Occipital lobe (tissue), 1 donor: ENCODE measurements at regions not wholly inside any gene's neighbourhood (a gene's known extent, or its start where the extent isn't known, plus 50 kb on each side); places are given as distances from the start of the nearest gene placed in this dataset.
"Not testable (repeated sequence)": the region's sequence is repeated elsewhere in the genome, so short reads cannot be mapped to it uniquely, and the experiment has no call there.

ENCODE experiments used
- DNase-seq: peaks from one replicate; lab custom pipeline; 2025; lab: John Stamatoyannopoulos, UW

- no peak for DNase-seq
These were observed 1506.2 kb upstream of the LRRTM3 start for GRCh38 chr10:65419629-65420028.

DNA sequence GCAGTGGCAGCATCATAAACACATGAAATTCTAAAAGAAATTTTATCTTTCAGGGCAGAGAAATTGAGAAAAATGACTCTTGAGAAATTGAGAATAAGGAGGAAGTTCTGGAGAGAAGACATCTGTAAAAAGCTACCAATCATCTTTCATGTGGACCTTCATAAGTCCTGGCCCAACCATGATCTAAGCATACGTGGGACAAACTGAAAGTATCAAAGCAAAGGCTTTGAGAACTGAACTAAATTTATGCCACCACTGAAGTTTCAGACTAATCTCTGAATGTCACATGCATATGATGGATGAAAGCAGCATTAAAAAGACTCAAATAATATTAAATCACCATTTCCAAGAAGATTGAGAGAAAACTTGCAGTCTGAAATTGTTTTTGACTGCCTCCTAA, 1502.8 kb upstream of the LRRTM3 start:
- DNase-seq, result no peak

DNA sequence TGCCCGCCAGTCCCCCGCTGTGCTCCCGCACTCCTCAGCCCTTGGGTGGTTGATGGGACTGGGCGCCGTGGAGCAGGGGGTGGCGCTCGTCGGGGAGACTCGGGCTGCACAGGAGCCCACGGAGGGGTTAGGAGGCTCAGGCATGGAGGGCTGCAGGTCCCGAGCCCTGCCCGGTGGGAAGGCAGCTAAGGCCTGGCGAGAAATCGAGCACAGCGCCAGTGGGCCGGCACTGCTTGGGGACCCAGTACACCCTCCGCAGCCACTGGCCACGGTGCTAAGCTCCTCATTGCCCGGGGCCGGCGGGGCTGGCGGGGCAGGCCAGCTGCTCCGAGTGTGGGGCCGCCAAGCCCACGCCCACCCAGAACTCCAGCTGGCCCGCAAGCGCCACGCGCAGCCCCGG, 1496.5 kb upstream of the LRRTM3 start:
- not testable (repeated sequence) for DNase-seq

GRCh38 chr10:65430979-65431378, 1494.9 kb upstream of the LRRTM3 start:
- DNase-seq, result no peak

DNA sequence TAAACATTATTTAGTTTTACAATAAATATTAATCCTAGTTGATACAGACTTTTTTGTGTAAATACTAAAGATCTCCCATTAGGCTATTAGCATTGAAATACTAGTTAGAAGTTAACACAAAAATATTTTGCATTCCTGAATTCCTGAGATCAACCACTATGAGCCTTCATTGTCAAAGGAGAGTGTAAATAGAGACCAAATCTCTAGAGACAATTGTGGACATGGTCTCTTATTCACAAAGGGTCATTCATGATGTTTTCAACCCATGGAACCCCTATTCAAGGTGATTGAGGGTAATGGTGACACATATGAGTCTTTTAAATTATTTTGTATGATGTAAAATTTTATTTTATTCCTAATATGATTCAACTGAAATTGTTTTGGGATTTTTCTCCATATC, 1454.8 kb upstream of the LRRTM3 start:
- DNase-seq, result no peak

DNA sequence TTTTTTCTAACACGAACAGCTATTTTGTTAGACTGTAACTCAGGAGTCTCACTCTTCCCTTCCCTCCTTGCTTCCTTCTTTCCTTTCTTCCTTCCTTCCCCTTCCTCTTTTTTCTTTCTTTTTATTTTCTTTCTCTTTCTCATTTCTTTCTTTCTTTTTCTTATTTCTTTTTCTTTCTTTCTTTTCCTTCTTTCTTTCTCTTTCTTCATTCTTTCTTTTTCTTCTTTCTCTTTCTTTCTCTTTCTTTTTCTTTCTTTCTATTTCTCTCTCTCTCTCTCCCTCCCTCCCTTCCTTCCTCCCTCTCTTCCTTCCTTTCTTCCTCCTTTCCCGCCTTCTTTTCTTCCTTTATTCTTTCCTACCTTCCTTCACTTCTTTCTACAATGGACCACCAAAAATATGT, 1443.0 kb upstream of the LRRTM3 start:
- DNase-seq, result no peak

- no peak for DNase-seq
These were observed 1434.0 kb upstream of the LRRTM3 start for GRCh38 chr10:65491799-65492198.

- no peak for DNase-seq
These were observed 1429.3 kb upstream of the LRRTM3 start for GRCh38 chr10:65496541-65496940.

GRCh38 chr10:65497837-65498236, 1428.0 kb upstream of the LRRTM3 start:
- DNase-seq, result no peak

DNA sequence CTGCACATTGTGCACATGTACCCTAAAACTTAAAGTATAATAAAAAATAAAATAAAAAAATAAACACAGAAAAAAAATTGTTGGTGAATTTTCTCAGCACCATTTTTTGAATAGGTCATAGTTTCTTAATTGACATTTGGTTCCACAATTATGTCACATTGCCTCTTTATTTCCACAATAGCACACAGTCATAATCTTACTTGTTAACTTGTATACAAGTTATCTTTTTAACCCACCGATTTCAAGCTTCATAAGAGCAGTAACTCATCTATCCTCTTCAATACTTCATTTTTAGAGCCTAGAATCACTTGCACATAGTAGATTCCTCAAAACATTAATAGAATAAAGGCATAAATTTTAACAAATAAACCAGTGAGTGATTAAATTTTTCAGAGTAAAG, 1425.1 kb upstream of the LRRTM3 start:
- no peak for DNase-seq

- no peak for DNase-seq
These were observed 1424.6 kb upstream of the LRRTM3 start for GRCh38 chr10:65501259-65501658.

DNA sequence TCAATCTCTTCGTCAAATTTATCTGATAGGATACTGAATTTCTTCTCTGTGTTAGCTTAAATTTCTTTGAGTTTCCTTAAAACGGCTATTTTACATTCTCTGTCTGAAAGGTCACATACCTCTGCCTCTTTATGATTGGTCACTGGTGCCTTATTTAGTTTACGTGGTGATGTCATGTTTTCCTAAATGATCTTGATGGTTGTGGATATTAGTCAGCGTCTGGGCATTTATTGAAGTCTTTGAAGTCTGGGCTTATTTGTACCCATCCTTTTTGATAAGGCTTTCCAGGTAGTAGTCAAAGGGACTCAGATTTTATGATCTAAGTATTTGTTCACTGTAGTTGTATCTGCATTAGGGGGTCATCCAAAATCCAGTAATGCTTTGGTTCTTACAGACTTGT, 1407.5 kb upstream of the LRRTM3 start:
- DNase-seq, result no peak

DNA sequence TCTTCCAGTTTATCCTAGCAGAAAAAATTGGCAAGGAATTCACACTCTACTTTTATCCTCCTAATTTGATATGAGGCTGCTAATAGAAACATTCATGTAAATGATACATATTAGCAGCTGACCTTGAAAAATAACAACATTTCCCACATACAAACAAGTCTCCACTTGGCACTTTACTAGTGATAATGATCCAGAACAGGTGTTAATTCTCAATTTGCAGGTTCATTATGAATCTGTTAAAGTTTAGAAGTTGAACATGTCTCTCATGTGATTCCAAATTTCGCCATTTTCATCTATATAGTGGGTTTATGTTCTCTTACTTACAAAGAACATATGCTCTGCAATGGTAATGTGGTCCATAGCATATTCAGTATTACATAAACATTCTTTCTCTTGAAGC, 1396.8 kb upstream of the LRRTM3 start:
- no peak for DNase-seq

DNA sequence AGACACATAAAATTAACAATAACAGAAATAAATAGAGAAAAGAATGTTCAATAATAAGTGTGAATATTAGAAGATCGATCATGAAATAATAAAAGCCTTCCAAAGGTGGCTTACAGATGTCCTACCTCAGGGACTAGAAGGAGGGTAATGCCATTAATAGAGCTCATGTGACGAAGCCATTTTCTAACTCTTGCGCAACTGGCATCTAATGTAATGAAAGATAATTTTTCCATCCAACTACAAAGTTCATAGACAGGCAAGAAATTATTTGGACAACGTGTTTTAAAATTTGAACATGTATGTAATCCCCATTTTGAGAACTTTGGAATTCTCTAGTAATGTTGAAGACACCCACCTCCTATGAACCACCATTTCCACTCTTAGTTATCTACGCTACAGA, 1394.3 kb upstream of the LRRTM3 start:
- no peak for DNase-seq

DNA sequence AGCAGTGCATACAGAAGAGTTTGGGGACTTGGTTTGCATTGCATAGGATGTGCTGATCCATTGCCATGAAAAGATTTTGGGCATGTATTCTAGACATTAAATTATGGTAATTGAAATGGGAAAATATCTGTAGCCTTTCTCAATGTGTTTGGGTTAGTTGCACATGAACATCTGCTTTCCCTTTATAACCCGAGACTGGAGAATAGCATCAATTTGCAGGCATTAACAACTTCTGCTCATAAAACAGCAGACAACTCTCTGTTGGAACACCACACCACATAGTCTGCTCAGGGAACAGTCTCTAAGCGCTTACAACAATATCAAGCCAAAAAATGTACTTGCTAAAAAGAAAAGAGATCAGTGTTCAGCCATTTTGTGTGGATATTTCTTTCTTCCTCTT, 1391.1 kb upstream of the LRRTM3 start:
- DNase-seq, result no peak

DNA sequence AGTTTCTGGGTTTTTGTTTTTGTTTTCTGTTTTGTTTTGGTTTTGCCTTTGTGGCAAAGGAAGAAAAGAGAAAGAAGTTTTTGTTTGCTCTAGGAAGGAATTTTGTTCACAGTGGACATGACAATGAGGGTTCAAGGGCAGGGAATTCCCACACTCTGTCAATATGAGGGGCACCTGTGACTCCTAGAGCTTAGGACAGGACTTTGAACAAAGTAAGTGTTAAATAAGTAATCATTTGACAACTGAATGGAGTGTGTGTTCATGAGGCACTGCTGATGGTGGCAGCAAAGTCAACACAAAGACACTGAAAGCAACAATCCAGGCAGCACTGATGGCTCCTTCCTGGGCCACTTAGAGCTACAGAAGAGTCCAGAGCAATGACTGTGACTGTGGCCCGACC, 1381.1 kb upstream of the LRRTM3 start:
- DNase-seq, result no peak

DNA sequence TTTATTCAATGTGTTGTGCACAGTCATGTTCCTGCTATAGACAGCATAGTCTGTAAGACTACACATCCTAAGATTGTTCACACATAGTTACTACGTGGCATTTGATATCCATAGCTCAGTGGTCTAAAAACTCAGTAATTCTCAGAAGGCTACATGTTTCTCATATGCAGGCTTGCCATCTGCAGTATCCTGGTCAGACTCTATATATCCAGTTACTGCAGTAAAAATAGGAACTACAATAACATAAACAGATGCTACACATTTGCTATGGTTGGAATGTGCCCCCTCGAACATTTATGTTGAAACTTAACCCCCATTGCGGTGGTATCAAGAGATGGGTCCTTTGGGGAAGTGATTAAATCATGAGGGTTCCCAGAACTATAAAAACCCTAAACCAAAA, 1377.8 kb upstream of the LRRTM3 start:
- no peak for DNase-seq

DNA sequence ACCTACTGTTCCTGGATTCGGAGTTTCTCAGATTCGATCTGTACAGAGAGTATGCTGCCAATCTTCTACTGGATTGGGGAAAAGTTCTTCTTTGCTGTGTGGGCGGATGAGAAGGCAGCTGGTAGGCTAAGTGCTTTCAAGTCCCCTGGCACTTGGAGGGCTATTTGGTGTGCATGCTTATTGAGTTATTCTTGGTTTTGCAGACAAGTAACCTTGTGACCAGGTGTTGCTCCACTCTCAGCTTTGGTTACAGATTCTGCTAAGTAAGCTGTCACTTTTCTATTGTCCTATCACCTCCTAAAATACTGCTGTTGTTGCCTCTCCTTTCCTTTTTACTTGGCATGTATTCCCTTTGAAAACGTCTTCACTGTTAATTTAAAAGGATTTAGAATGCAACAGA, 1375.1 kb upstream of the LRRTM3 start:
- DNase-seq, result no peak

GRCh38 chr10:65555192-65555591, 1370.6 kb upstream of the LRRTM3 start:
- DNase-seq, result no peak

DNA sequence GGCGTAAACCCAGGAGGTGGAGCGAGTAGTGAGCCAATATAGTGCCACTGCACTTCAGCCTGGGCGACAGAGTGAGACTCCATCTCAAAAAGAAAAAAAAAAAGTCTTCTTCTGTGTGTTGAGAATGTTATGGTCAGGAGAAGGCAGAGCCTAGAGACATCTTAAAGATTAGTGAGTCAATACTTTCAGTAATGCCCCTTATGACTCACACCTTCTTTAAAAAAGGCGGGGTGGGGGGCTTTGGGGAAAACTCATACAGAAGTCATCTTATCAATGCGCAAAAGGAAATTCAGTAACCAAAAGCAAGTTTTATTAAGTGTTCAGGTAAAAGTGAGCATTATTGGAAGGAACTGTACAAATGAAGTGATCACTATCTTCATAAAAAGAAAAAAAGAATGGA, 1369.8 kb upstream of the LRRTM3 start:
- DNase-seq, result no peak

DNA sequence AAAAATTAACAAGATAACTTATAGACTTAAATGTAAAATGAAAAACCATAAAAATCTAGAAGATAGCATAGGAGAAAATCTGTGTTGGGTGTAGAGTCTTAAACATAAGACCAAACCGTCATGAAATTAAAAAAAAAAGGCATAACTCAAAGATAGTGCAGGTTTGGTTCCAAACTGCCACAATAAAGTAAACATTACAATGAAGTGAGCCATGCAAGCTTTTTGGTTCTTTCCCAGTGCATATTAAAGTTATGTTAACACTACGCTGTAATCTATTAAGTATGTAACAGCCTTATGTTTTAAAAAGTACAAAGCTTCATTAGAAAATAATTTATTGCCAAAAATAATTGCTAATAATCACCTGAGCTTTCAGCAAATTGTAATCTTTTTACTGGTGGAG, 1366.5 kb upstream of the LRRTM3 start:
- no peak for DNase-seq

DNA sequence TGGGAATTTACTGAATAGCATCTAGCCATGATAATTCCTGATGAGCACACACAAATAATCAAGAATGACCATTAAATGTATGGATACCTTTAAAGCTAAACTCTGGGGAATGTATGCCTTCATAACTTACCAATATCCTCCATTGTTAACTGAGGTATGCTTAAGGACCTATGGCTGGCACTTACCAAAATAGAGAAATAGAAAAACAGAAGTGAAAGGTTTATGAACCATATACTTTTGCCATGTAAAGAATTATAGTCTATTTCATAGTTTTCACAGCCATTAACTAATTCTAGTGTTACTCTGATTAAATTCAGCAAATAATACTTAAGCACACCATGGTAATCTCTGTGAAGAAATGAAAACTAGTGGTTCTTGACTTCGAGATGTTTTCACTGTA, 1360.6 kb upstream of the LRRTM3 start:
- no peak for DNase-seq

DNA sequence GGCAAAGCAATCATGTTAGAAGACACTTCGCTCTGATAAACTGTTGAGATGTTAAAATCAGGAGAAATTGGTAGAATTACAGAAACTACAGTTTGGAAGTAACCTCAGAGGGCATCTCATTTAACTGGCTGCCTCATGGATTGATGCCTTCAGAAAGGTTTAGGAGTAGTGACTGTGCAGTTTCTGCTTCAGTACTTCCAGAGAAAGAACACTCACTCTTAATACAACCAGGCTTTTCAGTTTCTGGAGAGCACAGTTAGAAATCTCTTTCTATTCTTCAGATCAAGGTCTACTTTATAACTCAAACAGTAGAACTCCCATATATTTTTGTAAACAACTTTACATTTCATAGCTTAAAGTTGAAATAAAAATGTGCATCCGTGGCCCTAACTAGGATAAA, 1358.9 kb upstream of the LRRTM3 start:
- no peak for DNase-seq

DNA sequence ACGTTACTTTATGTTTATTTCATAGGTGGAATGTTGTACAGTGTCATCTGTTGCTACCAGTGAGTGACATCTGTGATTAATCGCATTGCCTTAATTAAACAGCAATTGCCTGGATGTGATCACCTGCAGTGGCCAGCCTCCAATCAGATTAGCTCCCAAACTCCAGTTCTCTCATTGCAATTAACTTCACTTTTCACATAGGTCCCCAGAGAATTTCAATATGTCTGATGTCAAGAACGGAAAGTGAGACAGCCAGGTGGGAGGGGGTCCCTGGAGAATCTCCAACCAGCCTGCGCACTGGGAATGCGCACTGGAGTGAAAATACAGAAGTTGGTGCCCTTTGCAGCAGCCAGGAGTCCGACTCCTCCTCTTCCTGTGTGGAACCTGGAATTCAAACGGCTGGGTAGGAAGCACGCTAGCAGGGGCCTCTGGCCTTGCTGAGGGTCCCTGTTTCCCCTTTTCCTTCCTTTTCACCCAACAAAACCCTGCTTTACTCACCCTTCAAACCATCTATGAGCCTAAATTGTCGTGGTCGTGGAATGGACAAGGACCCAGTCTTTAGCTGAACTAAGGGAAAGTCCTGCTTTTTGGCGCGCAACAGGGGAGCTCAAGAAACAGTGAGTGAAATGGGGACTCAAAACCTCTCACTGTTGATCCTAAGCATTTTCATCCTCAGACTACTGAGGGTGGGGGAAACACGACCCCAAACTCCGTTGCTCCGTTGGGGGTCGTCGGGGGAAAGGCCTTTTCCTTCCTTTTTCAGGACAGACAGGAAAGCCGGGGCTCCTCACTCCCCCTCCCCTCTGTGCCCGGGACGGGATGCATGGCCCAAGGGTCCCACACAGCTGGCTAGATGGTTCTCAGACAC, 1355.5 kb upstream of the LRRTM3 start:
- DNase-seq, result no peak
